GM23248 (cell line): ENCODE measurements at regions not wholly inside any gene's neighbourhood (a gene's known extent, or its start where the extent isn't known, plus 50 kb on each side); places are given as distances from the start of the nearest gene placed in this dataset.
"Not testable (repeated sequence)": the region's sequence is repeated elsewhere in the genome, so short reads cannot be mapped to it uniquely, and the experiment has no call there.

Source experiments
- DNase-seq: peaks from one replicate; pipeline ENCODE4 v3.0.0-alpha.2; 2015
- H2AFZ ChIP-seq: fragments of 200-600 bp; sonication (generic); 2 replicates; pipeline ENCODE4 v1.6.1; 2016; ENCODE audit warnings: antibody characterized with exemption
- H3F3A ChIP-seq: fragments of 200-600 bp; sonication (generic); 2 replicates; pipeline ENCODE4 v1.6.1; 2016; ENCODE audit warnings: mild to moderate bottlenecking, antibody characterized with exemption, mixed run types; ENCODE audit not compliant: insufficient read depth
- H3K27ac ChIP-seq: fragments of 200-600 bp; sonication (generic); 2 replicates; pipeline ENCODE4 v1.5.1; 2016; ENCODE audit warnings: mild to moderate bottlenecking
- H3K27me3 ChIP-seq: fragments of 200-600 bp; sonication (generic); replicated peaks from 2 replicates; pipeline ENCODE4 v1.6.1; 2016; ENCODE audit warnings: mild to moderate bottlenecking; ENCODE audit not compliant: insufficient read depth
- H3K36me3 ChIP-seq: fragments of 200-600 bp; sonication (generic); 2 replicates; pipeline ENCODE4 v1.6.1; 2016; ENCODE audit warnings: low read depth, mild to moderate bottlenecking
- H3K4me1 ChIP-seq: fragments of 200-600 bp; sonication (generic); 2 replicates; pipeline ENCODE4 v1.6.1; 2016; ENCODE audit warnings: mild to moderate bottlenecking; ENCODE audit not compliant: insufficient read depth
- H3K4me2 ChIP-seq: fragments of 200-600 bp; sonication (generic); one replicate; pipeline ENCODE4 v1.6.1; 2016; ENCODE audit warnings: mild to moderate bottlenecking; ENCODE audit not compliant: unreplicated experiment
- H3K4me3 ChIP-seq: fragments of 200-600 bp; sonication (generic); 2 replicates; pipeline ENCODE4 v1.5.1; 2016; ENCODE audit warnings: mild to moderate bottlenecking
- H3K79me2 ChIP-seq: fragments of 200-600 bp; sonication (generic); 2 replicates; pipeline ENCODE4 v1.6.1; 2016; ENCODE audit warnings: mild to moderate bottlenecking; ENCODE audit not compliant: insufficient read depth
- H3K9ac ChIP-seq: fragments of 200-600 bp; sonication (generic); 2 replicates; pipeline ENCODE4 v1.6.1; 2016; ENCODE audit warnings: mild to moderate bottlenecking
- H3K9me2 ChIP-seq: fragments of 200-600 bp; sonication (generic); 2 replicates; pipeline ENCODE4 v1.6.1; 2016; ENCODE audit warnings: mixed run types, mild to moderate bottlenecking, moderate library complexity; ENCODE audit not compliant: insufficient read depth
- H3K9me3 ChIP-seq: fragments of 200-600 bp; sonication (generic); one replicate; pipeline ENCODE4 v1.6.1; 2017; ENCODE audit warnings: low read depth
- H4K20me1 ChIP-seq: fragments of 200-600 bp; sonication (generic); 2 replicates; pipeline ENCODE4 v1.6.0; 2016; ENCODE audit not compliant: insufficient read depth
- EZH2 ChIP-seq: fragments of 200-600 bp; sonication (generic); IDR thresholded peaks from 2 replicates; pipeline ENCODE4 v1.6.1; 2018; ENCODE audit warnings: antibody characterized with exemption, mild to moderate bottlenecking; ENCODE audit not compliant: insufficient read depth, poor library complexity, severe bottlenecking
- EZH2phosphoT487 ChIP-seq: fragments of 200-600 bp; sonication (generic); IDR thresholded peaks from 2 replicates; pipeline ENCODE4 v1.6.1; 2018; ENCODE audit warnings: antibody characterized with exemption, moderate library complexity, mild to moderate bottlenecking, low read depth; ENCODE audit not compliant: insufficient read depth
- WGBS, 2 experiments: methylation state at CpG; one replicate each; pipeline ENCODE4 v1.1.6; 2015 to 2017; ENCODE audit warnings: low lambda C conversion rate in 2 of 2, low coverage in 1 of 2; ENCODE audit errors: missing lambda C conversion rate in 2 of 2; 5-methylcytosine and 5-hydroxymethylcytosine counted together
- in situ Hi-C: fragments of 300-500 bp; cut with MboI; formaldehyde crosslinking; loops from 2 replicates; pipeline ENCODE4 v1.15.0; 2020

DNA sequence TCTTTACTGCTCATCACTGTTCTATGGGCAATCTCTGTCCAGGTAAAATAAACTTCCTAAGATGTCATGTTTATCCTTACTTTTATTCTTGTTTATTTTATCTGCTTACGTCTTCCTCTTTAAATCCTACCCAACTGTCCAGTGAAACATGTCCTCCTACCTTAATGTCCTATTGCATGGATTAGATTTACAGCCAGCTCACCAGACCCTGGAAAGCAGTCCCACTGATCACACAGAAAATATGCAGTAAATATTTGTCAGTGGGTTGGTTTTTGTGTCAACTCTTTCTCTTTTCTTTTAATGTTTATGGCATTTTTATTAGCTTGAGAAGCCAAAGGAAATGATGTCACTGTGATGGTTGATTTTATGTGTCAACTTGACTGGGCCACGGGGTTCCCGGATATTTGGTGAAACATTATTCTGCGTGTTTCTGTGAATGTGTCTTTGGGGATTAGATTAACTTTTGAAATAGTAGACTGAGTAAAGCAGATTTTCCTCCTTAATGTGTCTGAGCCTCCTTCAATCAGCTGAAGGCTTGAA lies 258.3 kb downstream of the SRGAP2C start:
- no peaks in the 10 kb centered on the region for H3K36me3 ChIP-seq
- H3K27ac ChIP-seq: no peak overlapping the region
- H2AFZ ChIP-seq: peak overlapping the region; percentile 73
- peak; percentile 34 for DNase-seq
- H3K79me2 ChIP-seq: no peaks in the 10 kb centered on the region
- H3K9me2 ChIP-seq: no peaks in the 10 kb centered on the region
- no peaks in the 10 kb centered on the region for H4K20me1 ChIP-seq
- 0 out of 2 replicates have a peak, but pooled peaks cover 6% of the 10 kb centered on the region for H3K4me1 ChIP-seq
- no peak overlapping the region for H3K4me2 ChIP-seq
- H3K9ac ChIP-seq: no peak overlapping the region
- no peak for TF ChIP-seq EZH2
- no peak for TF ChIP-seq EZH2phosphoT487
- peaks cover 7% of the 10 kb centered on the region; the same call in 1 of the 2 replicates for H3F3A ChIP-seq
- H3K27me3 ChIP-seq: no peaks in the 10 kb centered on the region
- 4 to 9% methylated on average over 4 of the region's 4 CpGs for WGBS, 2 experiments
- no peaks in the 10 kb centered on the region for H3K9me3 ChIP-seq
- H3K4me3 ChIP-seq: no peak overlapping the region
- in situ Hi-C loops: no loop called here

DNA sequence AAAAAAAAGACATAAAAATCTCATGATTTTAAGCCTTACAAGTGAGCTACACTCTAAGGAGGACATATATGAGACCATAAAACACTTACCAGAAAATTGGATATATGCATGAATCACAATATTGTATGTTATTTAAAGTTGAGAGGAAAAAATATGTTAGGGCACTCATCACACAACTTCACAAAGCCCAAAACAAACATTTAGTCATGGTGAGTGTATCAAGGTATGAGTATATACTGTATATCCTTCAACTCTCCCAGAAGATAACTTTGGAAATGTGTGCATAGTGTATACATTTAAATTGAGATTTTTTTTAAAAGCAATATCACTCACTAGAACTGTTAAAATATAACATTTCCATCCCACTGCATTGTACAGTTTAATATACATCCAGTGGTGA lies 259.3 kb downstream of the SRGAP2C start:
- Histone ChIP-seq H2AFZ (no peak overlapping the region), H3K79me2 (no peaks in the 10 kb centered on the region), H3K36me3 (no peaks in the 10 kb centered on the region), H3K4me2 (no peak overlapping the region), H3F3A (peaks cover 7% of the 10 kb centered on the region; the same call in 1 of the 2 replicates), H3K4me1 (0 out of 2 replicates have a peak, but pooled peaks cover 6% of the 10 kb centered on the region), H3K27me3 (no peaks in the 10 kb centered on the region), H3K4me3 (no peak overlapping the region), H4K20me1 (no peaks in the 10 kb centered on the region), H3K9me3 (no peaks in the 10 kb centered on the region), H3K9ac (no peak overlapping the region), H3K27ac (no peak overlapping the region), H3K9me2 (no peaks in the 10 kb centered on the region)
- TF ChIP-seq EZH2: no peak
- no peak for TF ChIP-seq EZH2phosphoT487
- peak; percentile 13 for DNase-seq
- in situ Hi-C loops: no loop called here

DNA sequence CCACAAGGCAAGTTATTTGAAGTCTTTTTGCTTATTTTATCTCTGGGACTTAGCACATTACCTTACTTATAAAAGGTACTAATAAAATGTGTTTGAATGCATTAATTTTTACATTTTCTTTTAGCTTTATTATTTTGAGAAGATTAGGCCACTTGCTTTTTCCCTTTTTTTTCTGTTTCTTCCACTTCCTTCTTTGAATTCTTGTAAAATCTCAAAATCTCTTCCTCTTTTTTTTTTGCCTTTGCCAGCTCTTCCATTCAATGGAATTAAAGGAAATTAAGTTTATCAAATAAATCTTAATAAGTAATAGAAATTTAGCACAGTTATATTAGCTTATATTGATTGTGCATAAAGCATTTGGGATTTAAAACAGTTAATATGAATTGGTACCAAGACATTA lies 260.9 kb downstream of the SRGAP2C start:
- no peak for DNase-seq
- H3K27ac ChIP-seq: no peak overlapping the region
- H3K4me3 ChIP-seq: no peak overlapping the region
- H3K9me2 ChIP-seq: no peaks in the 10 kb centered on the region
- 0 out of 2 replicates have a peak, but pooled peaks cover 6% of the 10 kb centered on the region for H3K4me1 ChIP-seq
- in situ Hi-C loops: no loop called here
- H3K27me3 ChIP-seq: no peaks in the 10 kb centered on the region
- H3K9ac ChIP-seq: no peak overlapping the region
- H4K20me1 ChIP-seq: no peaks in the 10 kb centered on the region
- H3K79me2 ChIP-seq: no peaks in the 10 kb centered on the region
- H3K4me2 ChIP-seq: no peak overlapping the region
- no peak for TF ChIP-seq EZH2
- no peak for TF ChIP-seq EZH2phosphoT487
- no peaks in the 10 kb centered on the region for H3K9me3 ChIP-seq
- no peak overlapping the region for H2AFZ ChIP-seq
- H3F3A ChIP-seq: peaks cover 7% of the 10 kb centered on the region; the same call in 1 of the 2 replicates
- no peaks in the 10 kb centered on the region for H3K36me3 ChIP-seq

DNA sequence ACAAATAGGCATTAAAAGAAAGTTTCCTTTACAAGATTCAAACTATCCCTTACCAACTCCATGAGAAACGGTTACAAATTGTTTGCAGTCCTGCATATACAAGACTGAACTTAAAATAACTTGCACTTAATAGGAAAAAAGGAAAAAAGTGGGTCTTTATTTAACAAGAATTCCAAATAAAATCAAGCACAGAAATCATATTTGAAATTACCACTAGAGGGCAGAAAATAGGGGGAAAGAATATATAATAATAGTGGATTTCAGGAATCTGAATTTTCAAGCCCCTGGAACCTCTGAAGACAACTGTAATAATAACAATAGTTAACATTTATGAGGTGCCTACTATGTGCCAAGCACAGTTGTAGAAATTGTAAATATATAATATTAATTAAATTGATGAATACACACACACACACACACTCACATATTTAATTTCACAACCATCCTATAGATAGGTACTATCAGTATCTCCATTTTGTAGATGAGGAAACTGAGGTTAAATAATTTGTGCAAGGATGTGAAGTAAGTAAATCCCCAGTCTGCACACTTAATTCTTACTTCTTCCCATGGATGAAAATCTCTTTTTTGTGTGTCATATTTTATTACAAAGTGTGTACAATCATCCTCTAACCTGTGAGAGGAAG lies 262.6 kb downstream of the SRGAP2C start:
- peak; percentile 7 for DNase-seq
- WGBS, 2 experiments: 0 to 2% methylated on average over 1 of the region's 1 CpG
- H3K27me3 ChIP-seq, in situ Hi-C loops, H4K20me1 ChIP-seq, H3K4me2 ChIP-seq, H3K27ac ChIP-seq, H3K4me1 ChIP-seq, H3K4me3 ChIP-seq, H3K79me2 ChIP-seq, H3K9me2 ChIP-seq, H3K36me3 ChIP-seq, H3K9me3 ChIP-seq, H2AFZ ChIP-seq, H3K9ac ChIP-seq, H3F3A ChIP-seq: not testable (repeated sequence)

DNA sequence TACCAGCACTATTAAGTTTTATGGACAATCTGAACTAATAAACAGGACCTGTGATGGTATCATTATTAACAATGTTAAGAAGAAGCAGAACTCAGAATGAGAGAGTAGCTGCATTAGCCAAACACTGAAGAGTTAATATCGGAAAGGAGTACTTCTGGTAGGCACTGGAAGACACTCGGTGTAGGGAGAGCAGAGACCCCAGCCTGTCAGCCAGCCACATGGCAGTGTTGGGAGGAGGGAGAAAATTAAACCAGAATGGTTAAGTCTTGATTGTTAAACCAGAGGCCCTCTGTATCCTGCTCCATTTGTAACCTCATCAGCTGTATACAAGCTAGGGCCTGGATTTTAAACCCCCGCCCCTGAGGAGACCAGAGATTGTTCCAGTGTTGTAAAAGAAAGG lies 263.3 kb downstream of the SRGAP2C start:
- H3K9ac ChIP-seq, H3K4me3 ChIP-seq, in situ Hi-C loops: not testable (repeated sequence)

More for the DNA sequence above, 263.3 kb downstream of the SRGAP2C start:
- WGBS, 2 experiments: 66 to 77% methylated on average over 3 of the region's 3 CpGs
- H3K79me2 ChIP-seq, DNase-seq, H3K4me1 ChIP-seq, H2AFZ ChIP-seq, H3K36me3 ChIP-seq, H3K9me3 ChIP-seq, H3K9me2 ChIP-seq, H3F3A ChIP-seq, H3K4me2 ChIP-seq, H4K20me1 ChIP-seq, H3K27ac ChIP-seq, H3K27me3 ChIP-seq: not testable (repeated sequence)
